ENCODE measurements at regions not wholly inside any gene's neighbourhood (a gene's known extent, or its start where the extent isn't known, plus 50 kb on each side); places are given as distances from the start of the nearest gene placed in this dataset.

DNA sequence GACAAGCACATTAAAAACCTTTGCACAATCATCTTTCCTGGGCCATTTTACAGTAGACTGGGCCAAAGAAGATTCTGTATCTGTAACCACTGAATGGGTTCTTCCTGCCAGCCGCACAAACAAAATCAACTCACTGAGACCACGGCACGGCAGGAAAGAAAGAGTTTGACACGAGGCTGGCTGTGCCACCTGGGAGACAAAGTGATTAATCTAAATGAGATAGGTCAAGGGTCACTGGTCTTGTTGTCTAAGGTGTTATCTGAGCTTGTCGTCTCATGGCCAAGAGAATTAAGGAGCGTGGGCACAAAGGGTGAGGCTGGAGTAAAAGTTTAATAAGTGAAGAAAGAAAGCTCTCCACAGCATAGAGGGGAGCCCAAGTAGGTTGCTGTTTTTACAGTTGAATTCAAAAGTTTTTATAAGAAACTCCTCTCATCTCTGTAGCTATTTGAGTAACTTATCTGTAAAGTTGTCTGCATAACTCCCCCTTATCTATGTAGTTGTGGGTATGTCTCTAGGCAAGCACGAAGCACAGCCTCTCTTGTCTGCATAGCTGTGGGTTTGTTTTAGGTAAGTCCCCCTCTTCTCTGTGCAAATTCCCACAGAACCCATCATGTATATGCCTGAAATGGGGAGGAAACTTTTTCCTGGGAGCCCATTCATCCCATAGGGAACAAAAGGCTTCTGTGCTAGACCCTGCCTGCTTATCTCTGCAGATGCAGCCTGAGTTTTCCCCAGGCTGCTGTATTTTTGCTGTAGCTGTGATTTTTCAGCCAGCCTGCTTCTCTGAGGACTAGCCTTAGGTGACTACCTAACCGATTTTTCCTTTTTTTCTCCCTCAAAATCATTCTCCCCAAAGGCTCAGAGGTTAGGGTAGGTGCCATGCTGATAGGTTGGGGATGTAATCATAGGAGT, 1314.6 kb upstream of the TMEM132C start:
- 39 to 50% (median 44%) methylated on average over 8 of the region's 8 CpGs for WGBS, 5 donors
- intact Hi-C loops (cut with DNase I; ENCODE audit: low total_unique reads), result no loop called here
- no peaks in the 10 kb centered on the region for H3K27me3 ChIP-seq (replicated peaks in 1 of 7)

DNA sequence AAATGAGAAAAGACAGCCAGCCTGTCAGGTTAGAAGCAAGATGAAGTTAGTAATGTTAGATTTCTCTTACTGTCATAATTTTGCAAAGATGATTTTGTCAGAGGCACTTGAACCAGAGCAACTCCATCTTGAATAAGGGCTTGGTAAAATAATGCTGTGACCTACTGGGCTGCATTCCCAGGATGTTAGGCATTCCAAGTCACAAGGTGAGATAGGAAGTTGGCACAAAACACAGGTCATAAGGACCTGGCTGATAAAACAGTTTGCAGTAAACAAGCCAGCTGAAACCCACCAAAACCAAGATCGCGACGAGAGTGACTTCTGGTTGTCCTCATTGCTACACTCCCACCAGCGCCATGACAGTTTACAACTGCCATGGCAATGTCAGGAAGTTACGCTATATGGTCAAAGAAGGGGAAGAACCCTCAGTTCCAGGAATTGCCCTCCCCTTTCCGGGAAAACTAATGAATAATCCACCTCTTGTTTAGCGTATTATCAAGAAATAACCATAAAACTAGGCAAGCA, 1313.5 kb upstream of the TMEM132C start:
- no peaks in the 10 kb centered on the region for H3K36me3 ChIP-seq
- 83 to 93% (median 89%) methylated on average over 7 of the region's 7 CpGs for WGBS, 5 donors
- intact Hi-C loops (cut with DNase I; ENCODE audit: low total_unique reads), result no loop called here
- TF ChIP-seq POLR2A (IDR thresholded peaks at IDR 0.05) (no peak), POLR2AphosphoS5 (IDR thresholded peaks at IDR 0.05) (no peak)
- TF ChIP-seq, protein P1, sequence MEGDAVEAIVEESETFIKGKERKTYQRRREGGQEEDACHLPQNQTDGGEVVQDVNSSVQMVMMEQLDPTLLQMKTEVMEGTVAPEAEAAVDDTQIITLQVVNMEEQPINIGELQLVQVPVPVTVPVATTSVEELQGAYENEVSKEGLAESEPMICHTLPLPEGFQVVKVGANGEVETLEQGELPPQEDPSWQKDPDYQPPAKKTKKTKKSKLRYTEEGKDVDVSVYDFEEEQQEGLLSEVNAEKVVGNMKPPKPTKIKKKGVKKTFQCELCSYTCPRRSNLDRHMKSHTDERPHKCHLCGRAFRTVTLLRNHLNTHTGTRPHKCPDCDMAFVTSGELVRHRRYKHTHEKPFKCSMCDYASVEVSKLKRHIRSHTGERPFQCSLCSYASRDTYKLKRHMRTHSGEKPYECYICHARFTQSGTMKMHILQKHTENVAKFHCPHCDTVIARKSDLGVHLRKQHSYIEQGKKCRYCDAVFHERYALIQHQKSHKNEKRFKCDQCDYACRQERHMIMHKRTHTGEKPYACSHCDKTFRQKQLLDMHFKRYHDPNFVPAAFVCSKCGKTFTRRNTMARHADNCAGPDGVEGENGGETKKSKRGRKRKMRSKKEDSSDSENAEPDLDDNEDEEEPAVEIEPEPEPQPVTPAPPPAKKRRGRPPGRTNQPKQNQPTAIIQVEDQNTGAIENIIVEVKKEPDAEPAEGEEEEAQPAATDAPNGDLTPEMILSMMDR (IDR thresholded peaks at IDR 0.05 in 8 of 11, conservative IDR thresholded peaks at IDR 0.05 in 3 of 11), result no peak
- no peak overlapping the region for H3K4me3 ChIP-seq
- H3K27ac ChIP-seq, result no peak overlapping the region
- no peak for DNase-seq
- H3K4me1 ChIP-seq, result no peaks in the 10 kb centered on the region
- H3K27me3 ChIP-seq (replicated peaks in 1 of 7), result no peaks in the 10 kb centered on the region
- H3K9me3 ChIP-seq, result peaks cover 0 to 11% (median 0%) of the 10 kb centered on the region in 8 donors

More for the DNA sequence above, 1314.6 kb upstream of the TMEM132C start:
- Histone ChIP-seq H3K4me1 (no peaks in the 10 kb centered on the region), H3K36me3 (no peaks in the 10 kb centered on the region), H3K4me3 (no peak overlapping the region), H3K9me3 (peaks cover 0 to 11% (median 0%) of the 10 kb centered on the region in 8 donors), H3K27ac (no peak overlapping the region)
- TF ChIP-seq POLR2AphosphoS5 (IDR thresholded peaks at IDR 0.05) (no peak), POLR2A (IDR thresholded peaks at IDR 0.05) (no peak)
- TF ChIP-seq, protein P1 (IDR thresholded peaks at IDR 0.05 in 8 of 11, conservative IDR thresholded peaks at IDR 0.05 in 3 of 11), result no peak
- no peak for DNase-seq

DNA sequence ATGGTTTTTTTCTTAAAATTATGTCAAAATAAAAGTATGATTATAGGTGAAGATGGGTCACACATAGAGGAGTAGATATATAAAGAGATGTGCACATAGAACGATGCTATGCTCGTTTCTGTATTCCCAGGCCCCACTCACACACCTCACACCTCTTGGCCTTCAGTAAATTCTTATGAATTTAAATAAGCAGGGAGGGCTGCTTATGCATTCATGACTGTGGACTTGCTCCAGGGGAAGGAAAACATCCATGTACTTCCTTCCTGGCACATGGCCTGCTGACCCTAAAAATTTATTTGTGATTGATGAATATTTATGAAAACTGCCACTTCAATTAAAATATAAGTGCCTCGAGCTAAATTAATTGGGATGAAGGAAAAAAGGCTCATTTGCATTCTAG, 1306.7 kb upstream of the TMEM132C start:
- TF ChIP-seq POLR2A (IDR thresholded peaks at IDR 0.05), result no peak
- no peak for TF ChIP-seq POLR2AphosphoS5 (IDR thresholded peaks at IDR 0.05)
- TF ChIP-seq, protein P1 (IDR thresholded peaks at IDR 0.05 in 8 of 11, conservative IDR thresholded peaks at IDR 0.05 in 3 of 11), result no peak

DNA sequence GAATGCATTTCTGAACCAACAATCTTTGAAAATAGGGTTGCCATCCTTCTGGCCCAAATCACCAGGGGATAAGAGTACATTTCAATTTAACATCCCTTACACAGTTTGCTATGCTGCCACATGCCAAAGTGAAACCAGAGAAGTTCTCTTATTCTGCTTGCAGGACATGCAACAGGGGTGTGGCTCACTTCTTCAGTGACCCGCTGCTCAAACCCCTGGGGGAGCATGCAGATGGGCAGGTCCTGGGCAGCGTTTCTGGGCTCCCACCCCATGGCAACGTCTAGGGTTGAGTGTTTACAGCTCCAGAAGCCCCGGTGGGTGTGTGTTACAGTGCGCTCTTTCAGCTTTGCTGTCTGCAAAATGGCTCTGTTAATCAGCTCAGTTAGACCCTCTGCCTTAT, 1306.3 kb upstream of the TMEM132C start:
- H3K4me1 ChIP-seq, result no peaks in the 10 kb centered on the region
- TF ChIP-seq POLR2AphosphoS5 (IDR thresholded peaks at IDR 0.05) (no peak), POLR2A (IDR thresholded peaks at IDR 0.05) (no peak)
- TF ChIP-seq, protein P1 (IDR thresholded peaks at IDR 0.05 in 8 of 11, conservative IDR thresholded peaks at IDR 0.05 in 3 of 11), result no peak
- H3K36me3 ChIP-seq, result no peaks in the 10 kb centered on the region
- H3K9me3 ChIP-seq, result peaks cover 0 to 11% (median 3%) of the 10 kb centered on the region in 8 donors
- H3K4me3 ChIP-seq, result no peak overlapping the region
- H3K27me3 ChIP-seq (replicated peaks in 1 of 7), result no peaks in the 10 kb centered on the region
- WGBS, 5 donors, result 45 to 76% (median 61%) methylated on average over 5 of the region's 5 CpGs
- no peak overlapping the region for H3K27ac ChIP-seq
- intact Hi-C loops (cut with DNase I; ENCODE audit: low total_unique reads), result no loop called here
- no peak for DNase-seq

More for the DNA sequence above, 1306.7 kb upstream of the TMEM132C start:
- Histone ChIP-seq H3K9me3 (peaks cover 0 to 11% (median 3%) of the 10 kb centered on the region in 8 donors), H3K27ac (no peak overlapping the region), H3K36me3 (no peaks in the 10 kb centered on the region), H3K27me3 (replicated peaks in 1 of 7) (no peaks in the 10 kb centered on the region), H3K4me1 (no peaks in the 10 kb centered on the region), H3K4me3 (no peak overlapping the region)
- intact Hi-C loops (cut with DNase I; ENCODE audit: low total_unique reads), result no loop called here
- DNase-seq, result no peak
- 47 to 67% (median 54%) methylated on average over 3 of the region's 3 CpGs for WGBS, 5 donors
